Right atrium auricular region (tissue), 2 donors: ENCODE measurements at regions not wholly inside any gene's neighbourhood (a gene's known extent, or its start where the extent isn't known, plus 50 kb on each side); places are given as distances from the start of the nearest gene placed in this dataset.

Source experiments
- DNase-seq: peaks from one replicate; pipeline ENCODE4 v3.0.0-alpha.2; 2019; ENCODE audit warnings: low spot score
- H3K27ac ChIP-seq, 2 donors: fragments of 200-600 bp; sonication (generic); 1 replicate in 1 of 2; 2 replicates in 1 of 2; pipeline ENCODE4 v1.5.1; 2016 to 2019
- H3K27me3 ChIP-seq, 2 donors: fragments of 200-600 bp; sonication (generic); one replicate each; pipeline versions ENCODE4 v1.5.1 to v1.6.0; 2017 to 2019
- H3K36me3 ChIP-seq: fragments of 200-600 bp; sonication (generic); one replicate; pipeline ENCODE4 v1.5.1; 2016
- H3K4me1 ChIP-seq, 2 donors: fragments of 200-600 bp; sonication (generic); one replicate each; pipeline versions ENCODE4 v1.5.1 to v1.6.0; 2017 to 2019
- H3K4me3 ChIP-seq, 2 donors: fragments of 200-600 bp; sonication (generic); 1 replicate in 1 of 2; 2 replicates in 1 of 2; pipeline ENCODE4 v1.5.1; 2017 to 2019; ENCODE audit warnings: mild to moderate bottlenecking in 1 of 2, moderate library complexity in 1 of 2
- H3K9me3 ChIP-seq, 2 donors: fragments of 200-600 bp; sonication (generic); one replicate each; pipeline ENCODE4 v1.5.1; 2019
- CTCF ChIP-seq, 2 donors: fragments of 200-600 bp; sonication (generic); IDR thresholded peaks; one replicate each; pipeline ENCODE4 v1.5.1; 2019; ENCODE audit warnings: antibody characterized with exemption in 2 of 2

GRCh38 chrX:101986586-101986985 is 54.8 kb upstream of the ZMAT1 start:
- Histone ChIP-seq H3K4me1 (no peaks in the 10 kb centered on the region), H3K27ac (no peak overlapping the region), H3K4me3 (no peak overlapping the region), H3K36me3 (no peaks in the 10 kb centered on the region), H3K27me3 (no peaks in the 10 kb centered on the region), H3K9me3 (no peaks in the 10 kb centered on the region)
- no peak for TF ChIP-seq CTCF (IDR thresholded peaks at IDR 0.05)
- DNase-seq = no peak
